Upper lobe of right lung (tissue), 1 donor: ENCODE measurements at regions not wholly inside any gene's neighbourhood (a gene's known extent, or its start where the extent isn't known, plus 50 kb on each side); places are given as distances from the start of the nearest gene placed in this dataset.

Source experiments
- ATAC-seq: fragments of 200-7000 bp; cut with Tn5 transposase; one replicate; pipeline ENCODE4 v1.9.1; 2020; ENCODE audit warnings: mild to moderate bottlenecking, moderate library complexity
- DNase-seq: peaks from one replicate; pipeline ENCODE4 v3.0.0-alpha.2; 2020
- H3K27ac ChIP-seq: fragments of 200-600 bp; one replicate; pipeline ENCODE4 v1.8.0; 2022
- H3K27me3 ChIP-seq: fragments of 200-600 bp; one replicate; pipeline ENCODE4 v1.8.0; 2022; ENCODE audit warnings: mild to moderate bottlenecking
- H3K36me3 ChIP-seq: fragments of 200-600 bp; one replicate; pipeline ENCODE4 v1.8.0; 2022
- H3K4me1 ChIP-seq: fragments of 200-600 bp; one replicate; pipeline ENCODE4 v1.8.0; 2022
- H3K4me3 ChIP-seq: fragments of 200-600 bp; one replicate; pipeline ENCODE4 v1.8.0; 2022; ENCODE audit warnings: mild to moderate bottlenecking
- H3K9me3 ChIP-seq: fragments of 200-600 bp; one replicate; pipeline ENCODE4 v1.8.0; 2022
- intact Hi-C: fragments of 100-400 bp; cut with DNase I; formaldehyde crosslinking; loops from one replicate; pipeline ENCODE4 v1.11.0; 2022
- TF ChIP-seq, protein P1 (sequence below): fragments of 200-600 bp; IDR thresholded peaks from one replicate; pipeline ENCODE4 v1.8.0; 2022; ENCODE audit warnings: antibody characterized with exemption
- donor health status: DM: no; HTN: yes; CAD: no; lungs with severe emphysema.

DNA sequence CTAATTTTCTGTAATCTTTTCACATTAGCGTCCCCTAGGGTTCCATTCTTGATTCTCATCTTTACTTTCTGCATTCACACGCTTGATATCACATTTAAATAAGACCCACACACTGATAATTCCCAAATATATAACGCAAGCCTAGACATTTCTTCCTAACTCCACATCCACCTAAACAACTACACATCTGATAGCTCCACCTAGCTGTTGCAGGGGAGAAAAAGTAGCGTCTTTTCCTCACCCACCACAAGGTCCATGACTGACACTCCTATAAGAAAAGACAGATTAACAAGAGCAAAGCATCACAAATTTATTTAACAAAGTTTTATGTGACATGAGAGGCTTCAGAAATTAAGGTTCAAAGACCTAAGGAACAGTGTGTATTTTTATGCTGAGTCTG lies 862.2 kb upstream of the DDX18 start:
- no peaks in the 10 kb centered on the region for H3K27me3 ChIP-seq
- H3K9me3 ChIP-seq, result no peaks in the 10 kb centered on the region
- ATAC-seq (no peak), DNase-seq (no peak)
- no peaks in the 10 kb centered on the region for H3K4me1 ChIP-seq
- TF ChIP-seq, protein P1, sequence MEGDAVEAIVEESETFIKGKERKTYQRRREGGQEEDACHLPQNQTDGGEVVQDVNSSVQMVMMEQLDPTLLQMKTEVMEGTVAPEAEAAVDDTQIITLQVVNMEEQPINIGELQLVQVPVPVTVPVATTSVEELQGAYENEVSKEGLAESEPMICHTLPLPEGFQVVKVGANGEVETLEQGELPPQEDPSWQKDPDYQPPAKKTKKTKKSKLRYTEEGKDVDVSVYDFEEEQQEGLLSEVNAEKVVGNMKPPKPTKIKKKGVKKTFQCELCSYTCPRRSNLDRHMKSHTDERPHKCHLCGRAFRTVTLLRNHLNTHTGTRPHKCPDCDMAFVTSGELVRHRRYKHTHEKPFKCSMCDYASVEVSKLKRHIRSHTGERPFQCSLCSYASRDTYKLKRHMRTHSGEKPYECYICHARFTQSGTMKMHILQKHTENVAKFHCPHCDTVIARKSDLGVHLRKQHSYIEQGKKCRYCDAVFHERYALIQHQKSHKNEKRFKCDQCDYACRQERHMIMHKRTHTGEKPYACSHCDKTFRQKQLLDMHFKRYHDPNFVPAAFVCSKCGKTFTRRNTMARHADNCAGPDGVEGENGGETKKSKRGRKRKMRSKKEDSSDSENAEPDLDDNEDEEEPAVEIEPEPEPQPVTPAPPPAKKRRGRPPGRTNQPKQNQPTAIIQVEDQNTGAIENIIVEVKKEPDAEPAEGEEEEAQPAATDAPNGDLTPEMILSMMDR, result no peak
- H3K4me3 ChIP-seq, result no peak overlapping the region
- no peaks in the 10 kb centered on the region for H3K36me3 ChIP-seq
- no peak overlapping the region for H3K27ac ChIP-seq
- intact Hi-C loops, result no loop called here

DNA sequence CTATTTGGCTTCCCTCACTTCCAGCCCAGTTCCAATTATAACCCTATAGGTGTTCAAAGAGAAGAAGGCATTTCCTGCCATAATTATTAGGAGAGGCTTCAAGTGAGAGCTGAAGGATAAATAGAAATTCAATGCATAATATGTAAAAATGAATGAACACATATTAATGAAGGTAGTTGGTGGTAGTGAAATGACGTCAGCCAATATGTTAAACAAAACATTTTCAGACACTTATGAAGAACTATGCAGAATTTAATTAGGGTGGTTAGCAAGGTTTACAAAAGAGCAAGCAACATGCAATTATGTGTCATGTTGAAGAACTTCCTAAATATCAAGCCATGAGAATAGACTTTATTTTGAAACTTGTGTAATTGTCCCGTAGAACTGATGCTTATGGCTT lies 858.8 kb upstream of the DDX18 start:
- H3K36me3 ChIP-seq, result no peaks in the 10 kb centered on the region
- no peak for ATAC-seq
- no peak overlapping the region for H3K4me3 ChIP-seq
- intact Hi-C loops, result no loop called here
- DNase-seq, result no peak
- H3K27me3 ChIP-seq, result no peaks in the 10 kb centered on the region
- TF ChIP-seq, protein P1, result no peak
- no peaks in the 10 kb centered on the region for H3K9me3 ChIP-seq
- no peak overlapping the region for H3K27ac ChIP-seq
- no peaks in the 10 kb centered on the region for H3K4me1 ChIP-seq

DNA sequence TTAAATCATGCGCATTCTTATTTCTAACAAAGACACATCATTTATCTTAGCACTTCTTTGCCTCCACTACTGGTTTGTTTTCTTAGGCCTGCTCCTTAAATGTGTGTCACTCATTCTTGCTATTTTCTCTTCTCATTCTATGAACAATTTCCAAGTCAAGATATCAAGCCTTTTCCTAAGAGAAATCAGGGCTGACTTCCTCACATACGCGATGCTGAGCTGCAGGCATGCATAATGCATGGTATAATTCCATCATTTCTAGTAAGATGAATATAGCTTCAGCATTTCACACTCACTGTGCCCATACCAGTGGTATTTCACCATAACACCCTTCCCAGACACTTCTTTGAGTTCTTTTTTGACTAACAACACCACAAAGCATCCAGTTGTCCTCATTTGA lies 838.9 kb upstream of the DDX18 start:
- no peaks in the 10 kb centered on the region for H3K9me3 ChIP-seq
- no peaks in the 10 kb centered on the region for H3K4me1 ChIP-seq
- H3K4me3 ChIP-seq, result no peak overlapping the region
- no peaks in the 10 kb centered on the region for H3K36me3 ChIP-seq
- TF ChIP-seq, protein P1, result no peak
- no peak for DNase-seq
- intact Hi-C loops, result no loop called here
- no peak for ATAC-seq
- H3K27ac ChIP-seq, result no peak overlapping the region
- H3K27me3 ChIP-seq, result no peaks in the 10 kb centered on the region

DNA sequence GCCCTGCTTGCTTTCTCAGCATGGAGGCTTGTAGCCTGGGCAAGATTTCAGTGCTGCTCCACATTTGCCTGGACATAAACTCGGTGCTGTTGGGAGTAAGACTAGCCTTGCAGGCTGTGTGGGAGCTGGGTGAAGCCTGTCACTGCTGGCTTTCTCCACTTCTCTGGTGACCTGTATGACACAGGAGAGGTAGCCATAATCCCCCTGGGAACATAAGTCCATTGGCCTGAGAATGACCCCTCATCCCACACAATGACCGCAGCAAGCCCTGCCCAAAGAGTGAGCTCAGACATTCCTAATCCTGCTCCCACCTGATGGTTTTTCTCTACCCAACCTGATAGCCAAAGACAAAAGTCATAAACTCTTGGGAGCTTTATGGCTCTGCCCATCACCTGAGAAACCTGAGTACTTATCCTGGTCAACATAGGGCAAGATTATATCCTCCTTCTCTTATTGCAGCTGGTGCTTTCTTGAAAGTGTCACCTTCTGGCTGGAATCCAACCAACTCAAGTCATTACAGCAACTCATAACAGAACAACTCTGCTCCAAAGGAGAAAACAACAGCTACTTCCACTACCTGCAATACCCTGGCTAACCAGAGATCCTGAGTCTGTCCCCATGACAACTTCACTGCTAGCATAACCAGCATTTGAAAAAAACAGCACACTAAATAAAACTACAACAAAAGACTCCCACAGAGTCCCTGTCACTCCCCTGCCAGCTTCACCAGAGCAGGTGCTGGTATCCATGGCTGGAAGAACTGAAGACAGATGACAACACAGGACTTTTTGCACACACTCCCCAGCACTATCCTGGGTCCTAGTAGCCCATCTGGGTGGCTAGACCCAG lies 834.4 kb upstream of the DDX18 start:
- H3K9me3 ChIP-seq, result no peaks in the 10 kb centered on the region
- DNase-seq, result no peak
- no peak overlapping the region for H3K27ac ChIP-seq
- TF ChIP-seq, protein P1, result no peak
- H3K36me3 ChIP-seq, result no peaks in the 10 kb centered on the region
- intact Hi-C loops, result no loop called here
- H3K4me3 ChIP-seq, result no peak overlapping the region
- ATAC-seq, result no peak
- no peaks in the 10 kb centered on the region for H3K27me3 ChIP-seq
- H3K4me1 ChIP-seq, result no peaks in the 10 kb centered on the region

DNA sequence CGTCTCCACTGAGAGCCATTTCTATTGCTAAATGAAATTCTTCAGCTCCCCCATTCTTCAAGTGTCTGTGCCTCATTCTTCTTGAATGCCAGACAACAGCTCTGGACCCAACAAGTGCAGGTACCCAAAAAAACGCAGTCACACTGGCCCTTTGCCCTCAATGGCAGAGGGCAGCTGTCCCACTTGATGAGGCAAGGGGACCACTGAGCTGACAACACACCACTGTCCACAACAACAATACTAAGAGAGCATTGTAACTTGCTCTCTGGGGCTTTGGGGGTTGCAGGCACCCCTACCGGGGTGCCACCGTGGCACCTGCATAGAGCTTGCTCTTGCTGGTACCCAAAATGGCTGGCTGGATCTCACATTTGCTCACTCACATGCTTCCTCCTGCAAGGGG lies 827.0 kb upstream of the DDX18 start:
- TF ChIP-seq, protein P1, result no peak
- no peaks in the 10 kb centered on the region for H3K9me3 ChIP-seq
- no peaks in the 10 kb centered on the region for H3K27me3 ChIP-seq
- intact Hi-C loops, result no loop called here
- no peaks in the 10 kb centered on the region for H3K4me1 ChIP-seq
- H3K36me3 ChIP-seq, result no peaks in the 10 kb centered on the region
- H3K27ac ChIP-seq, result no peak overlapping the region
- DNase-seq (no peak), ATAC-seq (no peak)
- no peak overlapping the region for H3K4me3 ChIP-seq
